AG04449 (cell line): ENCODE measurements at regions not wholly inside any gene's neighbourhood (a gene's known extent, or its start where the extent isn't known, plus 50 kb on each side); places are given as distances from the start of the nearest gene placed in this dataset.

Experiments used
- CTCF ChIA-PET: fragments of 350-600 bp; formaldehyde crosslinking; extraction: SDS; loops from one replicate; lab custom pipeline; 2021; ENCODE audit warnings: antibody characterized with exemption; lab: Yijun Ruan, JAX
- POLR2A ChIA-PET: fragments of 400-600, 350-600 bp; formaldehyde crosslinking; extraction: SDS; loops from one replicate; lab custom pipeline; 2020; ENCODE audit warnings: antibody characterized with exemption, inconsistent platforms; lab: Yijun Ruan, JAX
- DNase-seq: peaks from one replicate; pipeline ENCODE4 v3.0.0-alpha.2; 2010; ENCODE audit warnings: low read depth, low spot score
- H3K4me3 ChIP-seq: 2 replicates; pipeline ENCODE4 v1.5.1; 2011; ENCODE audit warnings: low read depth, mild to moderate bottlenecking, control low read depth, low read length
- TF ChIP-seq, protein P1 (sequence below): IDR thresholded peaks from one replicate; pipeline ENCODE4 v1.5.1; 2011; ENCODE audit warnings: mild to moderate bottlenecking, moderate library complexity, low read length, control low read depth, inconsistent platforms; ENCODE audit not compliant: insufficient read depth; ENCODE audit errors: missing control alignments

DNA sequence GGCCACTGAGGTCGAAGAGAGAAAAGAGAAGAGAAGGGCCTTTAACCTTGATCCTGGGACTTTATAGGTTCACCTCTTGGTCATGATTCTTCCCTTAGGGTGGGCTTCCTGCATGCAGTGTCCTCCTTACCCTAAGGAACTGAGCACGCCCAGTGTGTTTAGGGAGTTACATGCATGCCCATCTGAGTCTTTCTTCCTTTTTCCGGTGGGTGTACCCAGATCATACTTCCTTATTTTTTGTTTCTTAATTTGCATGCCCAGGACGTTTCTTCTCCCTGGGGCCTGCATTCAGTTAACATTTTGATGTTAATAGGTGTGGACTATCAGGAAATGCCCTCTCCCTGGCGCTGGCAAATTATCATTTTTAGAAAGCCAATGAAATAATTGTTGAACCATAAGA lies 91.5 kb downstream of the HTR1B start:
- POLR2A ChIA-PET: no interaction called here
- no peak for DNase-seq
- no peak overlapping the region for H3K4me3 ChIP-seq
- TF ChIP-seq, protein P1, sequence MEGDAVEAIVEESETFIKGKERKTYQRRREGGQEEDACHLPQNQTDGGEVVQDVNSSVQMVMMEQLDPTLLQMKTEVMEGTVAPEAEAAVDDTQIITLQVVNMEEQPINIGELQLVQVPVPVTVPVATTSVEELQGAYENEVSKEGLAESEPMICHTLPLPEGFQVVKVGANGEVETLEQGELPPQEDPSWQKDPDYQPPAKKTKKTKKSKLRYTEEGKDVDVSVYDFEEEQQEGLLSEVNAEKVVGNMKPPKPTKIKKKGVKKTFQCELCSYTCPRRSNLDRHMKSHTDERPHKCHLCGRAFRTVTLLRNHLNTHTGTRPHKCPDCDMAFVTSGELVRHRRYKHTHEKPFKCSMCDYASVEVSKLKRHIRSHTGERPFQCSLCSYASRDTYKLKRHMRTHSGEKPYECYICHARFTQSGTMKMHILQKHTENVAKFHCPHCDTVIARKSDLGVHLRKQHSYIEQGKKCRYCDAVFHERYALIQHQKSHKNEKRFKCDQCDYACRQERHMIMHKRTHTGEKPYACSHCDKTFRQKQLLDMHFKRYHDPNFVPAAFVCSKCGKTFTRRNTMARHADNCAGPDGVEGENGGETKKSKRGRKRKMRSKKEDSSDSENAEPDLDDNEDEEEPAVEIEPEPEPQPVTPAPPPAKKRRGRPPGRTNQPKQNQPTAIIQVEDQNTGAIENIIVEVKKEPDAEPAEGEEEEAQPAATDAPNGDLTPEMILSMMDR: no peak
- CTCF ChIA-PET: no interaction called here

DNA sequence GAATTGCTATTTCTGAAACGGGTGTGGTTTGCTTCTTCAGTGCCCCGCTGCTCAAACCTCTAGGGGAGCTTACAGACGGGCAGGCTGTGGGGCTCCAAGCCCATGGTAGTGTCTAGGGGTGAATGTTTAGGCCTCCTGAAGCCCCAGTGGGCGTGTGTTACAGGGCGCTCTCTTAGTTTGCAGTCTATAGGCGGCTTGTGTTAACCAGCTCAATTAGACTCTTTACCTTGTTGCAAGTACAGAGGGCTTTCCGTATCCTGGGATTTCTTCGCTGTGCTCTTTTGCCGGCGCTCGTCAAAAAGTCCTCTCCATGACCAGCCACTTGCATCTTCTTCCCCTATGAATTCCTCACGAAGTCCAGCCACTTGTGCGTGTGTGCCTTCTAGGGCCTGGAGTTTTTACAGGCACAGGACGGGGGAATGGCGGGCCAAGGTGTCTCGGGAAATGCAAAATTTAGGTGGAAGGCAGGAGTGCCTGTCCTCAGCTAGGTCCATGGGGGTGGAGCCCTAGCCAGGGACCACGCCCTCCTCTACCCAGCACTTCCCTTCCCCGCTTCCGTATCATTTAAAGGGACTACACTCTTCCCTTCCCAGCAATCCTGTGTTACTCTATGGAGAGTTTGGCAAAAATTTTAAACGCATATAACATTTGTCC lies 94.5 kb downstream of the HTR1B start:
- ChIA-PET POLR2A (no interaction called here), CTCF (no interaction called here)
- DNase-seq: no peak
- H3K4me3 ChIP-seq: peak overlapping the region; percentile 38
- TF ChIP-seq, protein P1: no peak

DNA sequence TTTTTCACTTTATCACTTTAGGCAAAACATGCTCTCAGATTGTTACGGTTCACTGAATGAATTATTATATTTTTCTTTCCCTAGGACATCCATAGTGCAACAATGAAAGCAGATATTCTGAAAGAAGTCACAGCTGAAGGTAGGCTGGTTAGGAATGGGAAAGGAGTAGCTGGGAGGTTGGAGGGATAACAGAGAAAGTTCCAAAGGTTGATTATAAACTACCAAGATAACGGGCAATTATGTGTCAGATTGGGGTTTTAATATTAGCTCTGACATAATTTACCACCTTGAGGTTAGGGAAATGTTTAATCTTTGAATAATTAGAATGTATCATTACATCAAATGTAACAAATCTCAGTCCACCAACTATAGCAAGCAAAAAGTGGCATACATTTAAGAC lies 96.5 kb downstream of the HTR1B start:
- CTCF ChIA-PET: no interaction called here
- TF ChIP-seq, protein P1: no peak
- DNase-seq: no peak

DNA sequence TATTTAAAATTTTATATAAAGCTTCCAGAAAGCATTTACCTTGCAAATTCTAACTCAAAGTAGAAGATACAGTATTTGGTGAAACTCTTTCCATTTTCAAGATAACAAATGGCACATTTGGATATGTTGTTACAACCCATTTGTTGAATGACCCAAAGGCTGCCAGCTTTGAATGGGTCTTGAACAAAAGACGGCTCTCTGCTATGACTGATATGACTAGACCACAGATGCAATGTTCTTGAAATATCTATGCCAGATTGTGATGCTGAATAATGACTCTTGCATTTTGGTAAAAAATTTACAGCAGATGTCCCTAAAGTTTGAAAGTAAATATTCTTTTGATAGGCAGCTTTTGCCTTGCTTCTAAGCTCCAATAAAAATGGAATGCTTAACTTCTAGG lies 99.6 kb downstream of the HTR1B start:
- TF ChIP-seq, protein P1: no peak
- no peak overlapping the region for H3K4me3 ChIP-seq
- DNase-seq: no peak
- POLR2A ChIA-PET: no interaction called here
- CTCF ChIA-PET: no interaction called here

More for the DNA sequence above, 96.5 kb downstream of the HTR1B start:
- POLR2A ChIA-PET: no interaction called here
- no peak overlapping the region for H3K4me3 ChIP-seq

DNA sequence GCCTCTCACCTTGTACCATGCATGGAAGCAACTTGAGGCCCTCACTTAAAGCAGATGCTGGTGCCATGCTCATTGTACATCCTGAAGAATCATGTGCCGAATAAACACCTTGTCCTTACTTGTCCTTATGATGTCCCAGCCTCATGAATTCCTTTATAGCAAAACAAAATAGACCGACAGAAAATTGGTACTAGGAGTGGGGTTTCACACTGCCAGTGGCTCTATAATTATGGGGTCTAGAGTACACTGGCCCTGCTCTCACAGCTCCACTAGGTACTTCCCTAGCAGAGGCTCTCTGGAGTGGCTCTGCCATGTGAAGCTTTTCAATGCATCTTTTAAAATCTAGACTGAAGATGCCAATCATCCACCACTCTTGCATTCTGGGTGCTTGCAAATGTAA lies 101.2 kb downstream of the HTR1B start:
- ChIA-PET POLR2A (no interaction called here), CTCF (no interaction called here)
- no peak for DNase-seq
- no peak overlapping the region for H3K4me3 ChIP-seq
- TF ChIP-seq, protein P1: no peak

DNA sequence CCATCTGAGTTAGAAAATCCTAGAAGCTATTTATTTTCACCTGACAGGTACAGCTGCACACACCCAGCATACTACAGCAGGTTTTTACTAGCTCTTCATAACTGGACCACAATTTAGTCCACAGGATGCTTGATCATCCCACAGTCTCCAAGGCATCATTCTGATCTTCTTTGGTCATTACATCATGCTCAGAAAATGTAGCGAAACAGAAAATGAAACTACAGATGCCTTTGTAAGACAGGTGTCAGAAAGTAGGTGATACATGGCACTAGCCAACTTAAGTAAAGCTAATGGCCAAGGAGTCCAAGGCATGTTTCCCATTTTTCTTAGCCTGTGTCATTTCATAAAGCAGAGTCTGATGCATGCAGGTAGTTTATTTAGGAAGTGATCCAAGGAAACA lies 102.3 kb downstream of the HTR1B start:
- ChIA-PET POLR2A (no interaction called here), CTCF (interaction anchor here (1.1 kb wide), 1 partner anchor 148 kb away, joined by 3 read pairs; no protein-coding TSS in a partner anchor)
- DNase-seq: no peak
- H3K4me3 ChIP-seq: no peak overlapping the region
- TF ChIP-seq, protein P1: no peak
